ENCODE measurements at regions not wholly inside any gene's neighbourhood (a gene's known extent, or its start where the extent isn't known, plus 50 kb on each side); places are given as distances from the start of the nearest gene placed in this dataset.

- ChIA-PET POLR2A (no interaction called here), CTCF (ENCODE audit: unreplicated experiment) (no interaction called here)
- Histone ChIP-seq H4K20me1 (ENCODE audit: insufficient read depth, low read length) (no peaks in the 10 kb centered on the region), H3K4me3 (ENCODE audit: low read depth, low read length, poor library complexity, severe bottlenecking) (no peak overlapping the region), H3K9me2 (ENCODE audit: insufficient read depth, low read length) (no peaks in the 10 kb centered on the region), H3K9me3 (ENCODE audit: low read length) (no peaks in the 10 kb centered on the region), H3K36me3 (ENCODE audit: insufficient read depth, low read length) (no peaks in the 10 kb centered on the region), H3K4me1 (ENCODE audit: insufficient read depth, low read length, poor library complexity, severe bottlenecking) (no peaks in the 10 kb centered on the region), H3K4me2 (ENCODE audit: low read length) (no peak overlapping the region), H3K27ac (ENCODE audit: low read depth, low read length, poor library complexity, severe bottlenecking) (no peak overlapping the region), H2AFZ (ENCODE audit: low read length) (no peak overlapping the region), H3K79me2 (ENCODE audit: insufficient read depth, low read depth, low read length) (no peaks in the 10 kb centered on the region)
- TF ChIP-seq CTCF (conservative IDR thresholded peaks at IDR 0.05; ENCODE audit: low read length) (no peak), EZH2phosphoT487 (IDR thresholded peaks at IDR 0.05; ENCODE audit: borderline replicate concordance, low read depth, low read length) (no peak)
- DNase-seq (ENCODE audit: low spot score) = no peak
- intact Hi-C loops (cut with micrococcal nuclease; ENCODE audit: unreplicated experiment) = no loop called here
- no TSS peak for BruUV-seq (replicated peaks)
These were observed 242.9 kb upstream of the C2CD4B start for GRCh38 chr15:62407962-62408361.

GRCh38 chr15:62409466-62409865, 244.4 kb upstream of the C2CD4B start:
- CTCF ChIA-PET (ENCODE audit: unreplicated experiment) = no interaction called here
- intact Hi-C loops (cut with micrococcal nuclease; ENCODE audit: unreplicated experiment) = no loop called here
- no peak for DNase-seq (ENCODE audit: low spot score)

GRCh38 chr15:62412686-62413085, 247.6 kb upstream of the C2CD4B start:
- BruUV-seq (replicated peaks) = no TSS peak
- Histone ChIP-seq H3K27ac (ENCODE audit: low read depth, low read length, poor library complexity, severe bottlenecking) (no peak overlapping the region), H3K36me3 (ENCODE audit: insufficient read depth, low read length) (no peaks in the 10 kb centered on the region), H3K9me3 (ENCODE audit: low read length) (no peaks in the 10 kb centered on the region), H4K20me1 (ENCODE audit: insufficient read depth, low read length) (no peaks in the 10 kb centered on the region), H3K79me2 (ENCODE audit: insufficient read depth, low read depth, low read length) (no peaks in the 10 kb centered on the region), H2AFZ (ENCODE audit: low read length) (no peak overlapping the region), H3K4me3 (ENCODE audit: low read depth, low read length, poor library complexity, severe bottlenecking) (no peak overlapping the region), H3K4me1 (ENCODE audit: insufficient read depth, low read length, poor library complexity, severe bottlenecking) (no peaks in the 10 kb centered on the region), H3K9me2 (ENCODE audit: insufficient read depth, low read length) (no peaks in the 10 kb centered on the region), H3K4me2 (ENCODE audit: low read length) (no peak overlapping the region)
- intact Hi-C loops (cut with micrococcal nuclease; ENCODE audit: unreplicated experiment) = no loop called here
- ChIA-PET CTCF (ENCODE audit: unreplicated experiment) (no interaction called here), POLR2A (no interaction called here)
- no peak for TF ChIP-seq CTCF (conservative IDR thresholded peaks at IDR 0.05; ENCODE audit: low read length)
- no peak for TF ChIP-seq EZH2phosphoT487 (IDR thresholded peaks at IDR 0.05; ENCODE audit: borderline replicate concordance, low read depth, low read length)
- DNase-seq (ENCODE audit: low spot score) = no peak

More at GRCh38 chr15:62409466-62409865, 244.4 kb upstream of the C2CD4B start:
- Histone ChIP-seq H3K27ac (ENCODE audit: low read depth, low read length, poor library complexity, severe bottlenecking) (no peak overlapping the region), H4K20me1 (ENCODE audit: insufficient read depth, low read length) (no peaks in the 10 kb centered on the region), H3K36me3 (ENCODE audit: insufficient read depth, low read length) (no peaks in the 10 kb centered on the region), H3K79me2 (ENCODE audit: insufficient read depth, low read depth, low read length) (no peaks in the 10 kb centered on the region), H3K9me2 (ENCODE audit: insufficient read depth, low read length) (no peaks in the 10 kb centered on the region), H2AFZ (ENCODE audit: low read length) (no peak overlapping the region), H3K9me3 (ENCODE audit: low read length) (no peaks in the 10 kb centered on the region), H3K4me3 (ENCODE audit: low read depth, low read length, poor library complexity, severe bottlenecking) (no peak overlapping the region), H3K4me1 (ENCODE audit: insufficient read depth, low read length, poor library complexity, severe bottlenecking) (no peaks in the 10 kb centered on the region), H3K4me2 (ENCODE audit: low read length) (no peak overlapping the region)
- POLR2A ChIA-PET = interaction anchor here (1.1 kb wide), 1 partner anchor 9 kb away, joined by 3 read pairs; no protein-coding TSS in a partner anchor
- TF ChIP-seq EZH2phosphoT487 (IDR thresholded peaks at IDR 0.05; ENCODE audit: borderline replicate concordance, low read depth, low read length) (no peak), CTCF (conservative IDR thresholded peaks at IDR 0.05; ENCODE audit: low read length) (no peak)
- BruUV-seq (replicated peaks) = no TSS peak
